Stimulated activated CD8-positive, alpha-beta memory T cell treated with anti-CD3 and anti-CD28 coated beads, Interleukin-2, amount 100 ng/mL, for 48 hours (primary cell): ENCODE measurements at regions not wholly inside any gene's neighbourhood (a gene's known extent, or its start where the extent isn't known, plus 50 kb on each side); places are given as distances from the start of the nearest gene placed in this dataset.
"Not testable (repeated sequence)": the region's sequence is repeated elsewhere in the genome, so short reads cannot be mapped to it uniquely, and the experiment has no call there.

Experiments
- DNase-seq, 2 donors: peaks; one replicate each; pipeline ENCODE4 v3.0.0-alpha.2; 2020; ENCODE audit warnings: low read depth in 2 of 2

DNA sequence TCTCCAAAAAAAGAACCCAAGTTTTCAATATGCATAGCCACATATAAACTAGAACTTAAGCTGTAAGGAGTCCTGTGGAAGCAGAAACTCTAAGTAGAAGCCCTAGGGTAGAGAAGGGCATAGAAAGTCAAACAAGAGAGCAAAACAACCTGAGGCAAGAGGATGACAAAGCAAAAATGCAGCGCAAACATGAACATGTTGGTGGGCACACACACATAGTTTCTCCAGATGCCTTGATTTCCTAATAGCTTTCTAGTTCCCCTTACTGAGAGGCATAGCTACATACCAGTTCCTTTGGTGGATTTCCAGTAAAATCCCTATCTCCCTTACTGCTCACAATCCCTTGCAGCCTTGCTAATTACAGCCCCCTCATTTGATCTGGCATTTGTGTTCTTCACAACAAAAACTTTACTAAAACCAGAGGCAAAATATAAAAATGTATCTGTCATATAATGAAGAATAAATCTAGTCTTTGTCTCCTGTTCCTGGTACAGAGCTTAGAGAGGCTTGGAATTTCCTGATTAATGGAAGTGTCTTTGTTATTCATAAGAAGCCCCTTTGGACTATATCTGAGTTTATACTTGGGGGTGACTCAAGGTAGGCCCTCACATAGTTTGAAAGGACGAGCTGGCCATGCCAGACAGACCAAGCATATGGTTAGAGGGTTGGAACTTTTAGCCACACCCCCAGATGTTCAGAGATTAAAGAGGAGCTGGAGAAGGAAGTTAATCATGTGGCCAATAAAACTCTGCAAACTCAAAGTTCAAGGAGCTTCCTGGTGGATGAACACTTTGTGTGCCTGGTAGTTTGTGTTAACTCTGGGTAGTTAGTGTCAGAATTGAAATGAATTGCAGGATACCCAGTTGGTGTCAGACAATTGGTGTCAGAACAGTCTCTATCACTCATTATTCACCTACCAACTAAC is 52.7 kb upstream of the ZCCHC13 start:
- no peak for DNase-seq

DNA sequence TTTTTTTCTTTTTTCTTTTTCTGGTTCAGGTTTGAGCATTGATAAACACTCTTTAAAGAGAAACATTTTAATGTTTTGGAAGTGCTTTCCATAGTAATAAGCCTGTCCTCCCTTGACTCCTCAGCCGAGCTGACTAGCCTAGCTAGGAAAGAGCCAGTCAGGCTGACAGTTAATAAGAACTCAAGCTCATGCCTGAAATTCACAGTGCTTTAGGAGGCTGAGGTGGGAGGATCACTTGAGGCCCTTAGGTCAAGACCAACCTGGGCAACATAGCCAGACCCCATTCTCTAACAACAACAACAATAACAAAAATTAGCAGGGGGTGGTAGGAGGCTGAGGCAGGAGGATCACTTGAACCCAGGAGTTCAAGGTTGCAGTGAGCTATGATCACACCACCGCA is 53.4 kb upstream of the ZCCHC13 start:
- no peak for DNase-seq

DNA sequence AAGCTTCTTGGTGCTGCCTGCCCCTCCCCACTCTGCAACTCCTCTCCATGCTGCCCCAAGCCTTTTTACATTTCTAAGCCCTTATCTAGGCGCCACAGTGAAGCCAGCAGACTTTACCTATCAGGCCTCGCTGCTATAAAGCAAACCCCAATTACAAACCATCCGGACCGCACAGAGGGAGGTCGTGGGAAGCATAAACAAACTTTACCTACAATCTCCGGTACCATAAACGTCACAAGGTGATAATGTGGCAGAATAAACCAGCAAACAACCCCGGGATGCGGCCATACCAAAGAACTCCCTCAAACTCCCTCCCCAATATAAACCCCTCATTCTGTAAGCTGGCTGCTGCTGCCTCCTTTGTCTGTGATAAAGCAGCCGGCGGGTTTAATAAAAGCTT is 54.0 kb upstream of the ZCCHC13 start:
- no peak for DNase-seq

DNA sequence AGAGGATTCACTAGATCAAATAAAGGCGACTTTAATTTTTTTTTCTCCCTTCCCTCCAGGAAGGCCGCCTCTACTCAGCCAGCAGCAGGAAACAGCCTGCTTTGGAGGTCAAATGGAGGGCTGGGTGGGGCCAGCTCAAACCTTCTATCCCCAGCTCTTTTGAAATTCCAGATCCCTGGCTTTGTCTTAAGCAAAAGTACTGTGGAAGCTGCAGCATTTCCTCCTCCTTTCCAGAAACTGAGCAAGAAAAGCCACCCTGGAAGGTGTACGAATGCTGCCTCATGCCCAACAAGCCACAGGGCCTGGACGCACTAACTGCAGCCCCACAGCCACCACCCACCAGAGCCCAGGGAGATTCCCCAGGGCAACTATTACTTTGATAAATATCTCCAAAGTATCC is 55.1 kb upstream of the ZCCHC13 start:
- DNase-seq: no peak

DNA sequence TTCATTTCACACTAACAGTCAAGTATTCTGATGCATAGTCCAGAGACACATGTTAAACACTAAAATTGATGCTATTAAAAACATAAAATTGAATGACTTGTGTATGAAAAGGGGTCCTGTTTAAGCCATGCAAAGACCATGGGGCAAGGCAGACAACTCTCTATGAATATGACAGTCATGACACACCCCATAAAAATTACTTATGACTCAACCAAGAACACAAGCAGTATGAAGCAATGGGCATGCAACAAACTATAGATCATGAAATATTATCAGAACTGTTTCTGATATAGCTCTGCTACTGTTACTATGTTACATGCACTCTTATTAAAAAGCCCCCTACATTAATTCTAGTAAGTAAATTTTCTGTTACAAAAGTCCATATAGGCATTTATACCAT is 57.5 kb upstream of the ZCCHC13 start:
- DNase-seq: no peak

DNA sequence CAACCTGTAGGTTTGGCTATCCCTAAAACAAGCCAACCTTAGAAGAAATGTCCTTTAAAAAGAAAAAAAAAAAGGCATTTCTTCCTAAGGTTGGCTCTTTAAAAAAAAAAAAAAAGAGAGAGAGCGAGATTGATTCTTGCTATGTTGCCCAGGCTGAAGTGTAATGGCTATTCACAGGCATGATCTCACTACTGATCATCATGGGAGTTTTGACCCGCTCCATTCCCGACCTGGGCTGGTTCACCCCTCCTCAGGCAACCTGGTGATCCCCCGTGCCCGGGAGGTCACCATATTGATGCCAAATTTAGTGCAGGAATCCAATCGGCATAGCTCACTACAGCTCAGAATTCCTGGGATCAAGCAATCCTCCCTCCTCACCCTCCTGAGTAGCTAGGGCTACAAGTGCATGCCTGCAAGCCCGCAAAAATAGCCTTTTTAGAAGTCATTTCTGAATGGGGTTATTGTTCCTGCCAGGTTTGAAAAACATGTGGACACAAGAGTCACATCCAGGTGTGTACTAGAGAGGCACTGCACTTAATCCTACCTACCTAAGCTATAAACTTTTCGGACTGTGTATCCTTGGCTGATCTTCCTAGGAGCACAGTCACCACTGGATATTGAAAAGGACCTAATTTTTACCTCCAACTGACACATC is 61.4 kb upstream of the ZCCHC13 start:
- no peak for DNase-seq

DNA sequence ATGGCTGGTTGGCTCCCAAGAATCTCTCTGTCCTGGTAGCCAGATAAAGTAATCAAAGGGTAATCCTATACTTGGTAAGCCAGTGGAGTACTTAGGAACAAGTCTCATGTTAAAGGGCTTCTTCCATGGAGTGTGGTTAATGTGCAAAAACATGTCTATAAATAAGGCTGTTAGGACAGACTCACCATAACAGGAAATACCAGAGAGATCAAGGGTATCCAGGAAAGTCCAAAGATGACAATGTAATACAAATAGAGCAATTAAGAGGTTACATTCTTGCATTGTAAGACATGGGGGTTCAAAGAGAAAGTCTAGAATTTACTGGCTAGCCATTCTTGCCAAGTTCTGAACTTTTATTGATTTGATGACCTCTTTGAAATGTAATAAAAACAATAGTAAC is 61.9 kb upstream of the ZCCHC13 start:
- DNase-seq: no peak

DNA sequence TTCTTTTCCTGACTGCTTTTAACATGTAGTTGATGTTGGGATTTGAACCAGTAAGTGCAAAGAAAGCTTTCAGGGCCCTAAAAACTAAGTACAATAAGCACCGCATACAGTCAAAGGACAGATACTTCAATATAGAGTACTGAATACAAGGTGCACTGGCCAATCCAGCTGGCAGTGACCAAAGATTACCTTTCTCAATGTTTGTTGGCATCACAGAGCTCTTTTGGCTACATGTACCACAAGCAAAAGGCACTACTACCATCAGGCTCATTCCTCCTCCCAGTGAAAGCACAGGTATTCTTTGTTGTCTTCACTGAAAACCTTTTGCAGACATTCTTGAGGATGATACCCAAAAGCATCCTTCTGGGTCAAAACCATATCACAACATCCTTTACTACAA is 65.2 kb upstream of the ZCCHC13 start:
- no peak for DNase-seq

DNA sequence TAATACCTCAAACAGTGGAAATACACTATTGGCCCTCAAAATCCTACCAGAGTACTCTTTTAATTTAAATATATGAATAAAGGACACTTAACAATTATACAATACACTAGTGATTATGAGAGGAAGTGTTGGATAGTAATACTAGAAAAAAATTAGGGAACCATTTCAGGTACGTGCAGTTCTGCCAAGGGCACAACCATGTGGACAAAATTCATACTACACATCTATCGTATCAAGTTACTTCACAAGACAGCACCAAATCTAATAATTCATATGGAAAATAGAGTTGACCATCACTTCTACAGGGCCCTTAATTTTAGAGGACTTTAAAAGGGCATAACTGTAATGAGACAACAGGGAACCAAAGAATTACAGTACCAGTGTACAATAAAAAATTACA is 69.2 kb upstream of the ZCCHC13 start:
- DNase-seq: no peak

DNA sequence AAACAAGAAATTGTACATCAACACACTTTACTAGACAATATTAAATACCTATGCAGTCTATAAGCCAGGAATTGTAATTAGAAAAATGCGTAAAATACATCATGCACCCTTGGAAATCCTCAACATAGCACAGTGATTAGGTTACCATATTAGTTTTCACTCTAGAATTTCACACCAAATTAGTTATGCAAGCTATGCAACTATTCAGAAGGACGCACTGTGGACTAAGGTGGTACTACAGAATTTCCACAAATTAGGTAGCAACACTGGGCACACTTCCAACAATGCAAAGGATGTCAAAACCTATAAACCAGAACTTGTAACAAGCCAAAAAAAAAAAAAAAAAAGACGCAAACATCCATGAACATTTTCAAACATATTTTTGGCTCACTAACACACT is 71.1 kb upstream of the ZCCHC13 start:
- no peak for DNase-seq

DNA sequence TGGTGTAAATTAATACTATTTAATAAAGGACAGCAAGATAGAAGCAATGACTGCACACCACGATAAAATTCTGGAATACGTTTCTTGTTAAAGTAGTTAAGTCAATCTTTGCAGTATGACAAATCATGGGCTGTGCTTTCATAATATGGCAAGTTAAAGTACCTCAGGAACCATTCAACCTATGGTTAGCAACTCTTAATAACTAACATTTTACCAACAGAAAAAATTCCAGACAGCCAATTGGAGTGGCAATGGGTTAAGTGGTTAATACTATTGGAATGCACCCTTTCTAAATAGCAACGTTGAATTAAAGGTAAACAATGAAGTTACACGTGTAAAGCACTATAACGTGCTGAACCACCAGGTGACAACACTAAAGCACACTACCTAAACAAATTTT is 72.4 kb upstream of the ZCCHC13 start:
- DNase-seq: no peak

DNA sequence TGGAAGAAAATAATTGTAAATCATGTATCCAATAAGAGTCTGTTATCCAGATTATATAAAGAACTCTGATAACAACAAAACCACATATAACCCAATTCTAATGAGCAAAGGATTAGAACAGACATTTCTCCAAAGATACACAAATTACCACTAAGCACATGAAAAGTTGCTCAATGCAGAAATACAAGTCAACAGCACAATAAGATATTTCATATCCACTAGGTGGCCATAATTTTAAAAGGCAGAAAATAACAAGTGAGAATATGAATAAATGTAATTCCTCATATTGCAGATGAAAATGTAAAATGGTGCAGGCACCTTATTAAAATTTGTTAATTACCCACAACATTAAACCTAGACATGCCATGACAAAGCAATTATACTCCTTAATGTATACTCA is 73.9 kb upstream of the ZCCHC13 start:
- DNase-seq: no peak

DNA sequence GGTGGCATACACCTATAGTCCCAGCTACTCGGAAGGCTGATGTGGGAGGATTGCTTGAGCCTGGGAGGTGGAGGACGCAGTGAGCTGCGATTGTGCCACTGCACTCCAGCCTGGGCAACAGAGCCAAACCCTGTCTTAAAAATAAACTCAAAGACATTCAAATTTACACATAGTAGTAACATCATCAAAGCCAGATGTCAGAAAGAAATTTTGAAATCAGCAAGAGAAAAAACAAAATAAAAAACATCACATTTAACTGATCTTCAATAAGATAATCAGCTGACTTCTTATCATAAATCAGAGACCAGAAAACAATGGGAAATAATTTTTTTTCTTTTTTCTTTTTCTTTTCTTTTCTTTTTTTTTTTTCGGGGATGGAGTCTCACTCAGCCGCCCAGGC is 78.9 kb upstream of the ZCCHC13 start:
- DNase-seq: no peak

DNA sequence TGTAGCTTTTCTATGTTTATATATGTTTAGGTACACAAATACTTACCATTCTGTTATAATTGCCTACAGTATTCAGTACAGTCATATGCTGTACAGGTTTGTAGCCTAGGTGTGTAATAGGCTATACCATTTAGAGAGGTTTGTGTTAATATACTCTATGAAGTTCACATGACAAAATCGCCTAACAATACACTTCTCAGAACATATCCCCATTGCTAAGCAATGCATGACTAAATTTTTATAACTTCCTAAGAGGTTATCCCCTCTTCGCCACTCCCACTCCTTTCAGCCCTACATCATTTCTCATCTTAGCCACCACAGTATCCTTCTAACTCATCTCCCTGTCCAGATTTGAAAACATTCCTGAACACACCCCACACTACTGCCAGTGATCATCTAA is 83.7 kb upstream of the ZCCHC13 start:
- DNase-seq: no peak

DNA sequence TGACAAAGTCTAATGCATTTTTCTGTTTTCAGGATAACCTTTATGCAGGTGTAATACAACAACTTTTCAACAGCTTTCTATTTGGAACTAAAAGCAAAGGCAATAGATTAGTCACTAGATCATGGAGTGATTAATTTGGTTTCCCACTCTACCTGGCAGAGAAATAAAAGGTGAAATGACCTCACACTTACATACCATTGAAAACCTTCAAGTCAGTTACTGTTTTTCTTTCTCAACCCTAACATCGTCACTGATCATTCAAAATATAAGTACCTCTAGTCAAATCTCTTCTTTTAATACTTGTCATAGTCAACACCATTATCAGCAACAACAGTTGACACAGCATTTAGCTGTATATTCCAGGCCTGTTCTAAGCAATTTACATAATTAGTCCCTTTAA is 85.1 kb upstream of the ZCCHC13 start:
- DNase-seq: no peak

DNA sequence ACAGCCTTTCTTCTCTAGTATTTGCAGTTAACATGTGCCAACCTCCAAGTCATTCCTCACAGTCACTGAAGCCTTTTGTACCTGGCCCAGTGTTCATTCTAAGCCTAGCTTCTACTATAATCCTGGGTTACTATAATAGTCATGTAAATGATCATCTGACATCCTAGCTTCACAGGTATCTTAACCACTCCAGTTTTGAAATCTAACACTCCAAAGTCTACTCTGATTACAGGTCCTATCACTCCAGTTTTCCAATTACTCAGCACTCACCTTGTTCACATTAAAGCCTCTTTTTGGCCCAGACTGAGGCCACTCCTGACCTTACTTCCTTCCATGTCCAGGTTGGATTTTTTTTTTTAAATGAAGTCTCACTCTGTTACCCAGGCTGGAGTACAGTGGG is 87.6 kb upstream of the ZCCHC13 start:
- DNase-seq: no peak

DNA sequence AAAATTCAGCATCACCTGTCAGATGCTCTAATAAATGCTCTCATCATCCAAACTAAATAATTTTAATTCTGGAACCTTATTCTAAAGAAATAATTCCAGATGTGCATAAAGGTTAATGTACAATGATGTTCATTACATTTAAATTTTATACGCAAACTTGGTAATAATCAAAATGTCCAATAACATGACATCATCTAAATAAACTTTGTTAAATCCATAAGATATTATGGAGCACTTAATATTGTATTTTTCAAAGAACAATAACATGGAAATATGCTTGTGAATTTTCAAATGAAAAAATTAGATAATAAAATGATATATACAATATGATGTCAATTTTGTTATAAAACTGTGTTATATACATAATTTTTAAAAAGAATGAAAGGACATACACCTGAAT is 92.1 kb upstream of the ZCCHC13 start:
- no peak for DNase-seq

DNA sequence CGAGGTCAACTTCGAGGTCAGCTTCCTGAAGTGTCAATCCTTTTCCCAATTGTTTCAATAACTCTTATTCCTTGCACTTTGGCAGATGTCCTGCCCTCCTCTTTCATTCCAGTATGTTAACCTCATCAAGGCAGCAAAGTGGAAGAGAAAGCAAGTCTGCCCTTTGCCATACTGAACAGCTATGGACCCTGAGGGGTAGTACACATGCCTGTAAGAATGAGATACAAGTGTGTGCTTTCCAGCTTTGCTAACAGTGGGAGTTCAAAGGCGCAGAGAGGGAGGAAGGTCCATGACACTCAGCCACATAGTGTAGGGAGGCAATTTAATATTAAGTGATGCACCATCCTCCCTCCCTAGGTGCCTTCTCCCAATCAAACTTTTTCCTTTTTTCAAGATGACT is 96.4 kb upstream of the ZCCHC13 start:
- no peak for DNase-seq

DNA sequence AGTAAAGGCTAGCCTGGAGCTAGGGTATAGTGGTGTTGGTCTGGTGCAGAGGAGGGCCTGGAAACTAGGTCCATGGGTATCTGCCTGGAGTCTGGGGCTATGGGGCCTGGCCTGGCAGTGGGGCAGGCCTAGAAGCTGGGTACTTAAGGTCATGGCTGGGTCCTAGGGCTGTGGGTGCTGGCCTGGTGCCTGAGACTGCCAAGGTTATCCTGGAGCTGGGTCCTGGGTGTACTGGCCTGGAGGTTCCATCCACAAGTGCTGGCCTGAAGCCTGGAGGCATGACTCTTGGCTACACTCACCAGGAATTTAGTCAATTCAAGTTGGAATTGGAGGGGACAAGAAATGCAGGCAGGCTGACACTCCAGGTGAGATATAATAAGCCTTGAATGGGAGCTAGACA is 108.4 kb upstream of the ZCCHC13 start:
- DNase-seq: no peak

DNA sequence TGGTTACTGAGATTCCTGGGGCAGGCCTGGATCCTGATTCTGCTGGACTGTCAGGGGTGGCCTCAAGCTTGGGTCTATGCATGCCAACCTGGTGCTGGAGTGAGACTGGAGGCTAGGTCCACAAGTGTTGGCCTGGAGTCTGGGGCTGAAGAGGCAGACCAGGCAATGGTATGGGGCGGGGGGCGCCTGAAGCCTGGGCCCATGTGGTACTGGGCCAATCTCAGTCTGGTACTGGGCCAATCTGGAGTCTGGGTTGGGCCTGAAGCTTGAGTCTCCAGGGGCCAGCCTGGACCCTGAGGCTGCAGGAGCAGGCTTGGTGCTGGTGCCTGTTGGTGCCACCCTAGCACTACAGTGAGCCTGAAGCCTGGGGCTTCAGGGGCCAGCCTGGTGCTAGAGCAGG is 108.9 kb upstream of the ZCCHC13 start:
- DNase-seq: no peak

DNA sequence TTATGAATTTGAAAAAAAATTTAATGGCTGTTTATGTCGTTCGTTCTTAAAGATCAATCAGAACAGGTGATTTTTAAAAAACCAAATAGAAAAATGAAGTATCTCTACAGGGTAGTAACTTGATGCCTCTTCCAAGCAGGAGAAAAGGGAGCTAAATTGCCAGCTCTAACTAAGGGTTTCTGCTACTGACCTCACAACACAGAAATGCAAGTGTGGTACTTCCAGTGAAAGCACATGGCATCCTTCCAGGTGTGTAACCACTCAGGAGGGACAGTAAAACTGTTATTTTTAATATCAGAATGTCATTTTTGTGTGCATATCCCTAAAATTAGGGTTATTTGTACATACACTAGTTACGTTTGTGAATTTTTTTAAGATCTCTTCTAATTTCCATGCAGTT is 116.8 kb upstream of the ZCCHC13 start:
- no peak for DNase-seq

DNA sequence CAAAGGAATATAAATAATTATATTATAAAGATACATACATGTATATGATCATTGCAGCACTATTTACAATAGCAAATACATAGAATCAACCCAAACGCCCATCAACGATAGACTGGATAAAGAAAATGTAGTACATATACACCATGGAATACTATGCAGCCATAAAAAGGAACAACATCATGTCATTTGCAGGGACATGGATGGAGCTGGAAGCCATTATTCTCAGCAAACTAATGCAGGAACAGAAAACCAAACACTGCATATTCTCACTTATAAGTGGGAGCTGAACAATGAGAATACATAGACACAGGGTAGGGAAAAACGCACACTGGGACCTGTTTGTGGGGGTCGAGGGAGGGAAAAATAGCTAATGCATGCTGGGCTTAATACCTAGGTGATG is 120.9 kb upstream of the ZCCHC13 start:
- DNase-seq: not testable (repeated sequence)

DNA sequence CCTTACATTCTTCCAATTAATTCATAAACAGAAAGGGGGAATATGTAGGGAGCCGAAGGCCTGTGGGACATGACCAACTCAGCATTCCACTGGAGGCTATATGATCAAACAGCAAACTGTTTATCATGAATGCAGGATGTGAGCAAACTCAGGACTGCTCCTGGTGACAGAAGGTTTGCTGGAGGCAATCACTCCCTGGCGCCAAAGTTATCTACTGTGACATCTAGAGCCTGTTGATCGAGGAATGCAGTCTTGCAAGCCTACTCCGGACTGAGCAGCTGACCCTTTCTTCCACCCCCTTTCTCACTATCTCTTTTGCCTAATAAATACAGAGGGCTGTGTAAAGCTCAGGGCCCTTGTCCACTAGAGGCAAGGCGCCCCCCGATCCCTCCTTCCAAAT is 122.0 kb upstream of the ZCCHC13 start:
- not testable (repeated sequence) for DNase-seq

DNA sequence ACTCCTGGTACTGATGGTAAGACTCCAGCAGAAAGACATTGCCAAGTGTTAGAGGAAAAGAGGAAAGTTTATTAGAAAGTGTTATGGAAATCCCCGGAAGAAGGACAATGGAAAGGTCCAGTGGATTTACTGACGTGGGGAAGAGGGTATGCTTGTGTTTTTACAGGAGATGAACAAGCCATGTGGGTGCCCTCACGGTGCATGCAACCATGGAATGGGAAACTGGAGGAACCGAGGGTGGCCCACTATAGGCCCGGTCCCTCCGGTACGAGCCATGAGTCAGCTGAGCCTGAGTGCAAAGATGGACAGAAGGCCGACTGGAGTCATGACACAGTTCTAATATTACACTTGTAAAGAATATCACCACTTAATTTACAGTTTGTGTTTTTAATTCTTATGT is 123.3 kb upstream of the ZCCHC13 start:
- no peak for DNase-seq
